HEK293 (cell line): ENCODE measurements at regions not wholly inside any gene's neighbourhood (a gene's known extent, or its start where the extent isn't known, plus 50 kb on each side); places are given as distances from the start of the nearest gene placed in this dataset.
A peak's percentile ranks its signal among the peaks of the same experiment; 100 is the strongest.

Source experiments
- CTCF ChIA-PET: fragments of 350-600 bp; formaldehyde crosslinking; extraction: SDS; loops from one replicate; lab custom pipeline; 2021; ENCODE audit warnings: antibody characterized with exemption; lab: Yijun Ruan, JAX
- POLR2A ChIA-PET: fragments of 300-600 bp; formaldehyde crosslinking; extraction: SDS; loops from one replicate; lab custom pipeline; 2020; ENCODE audit warnings: antibody characterized with exemption, inconsistent platforms; lab: Yijun Ruan, JAX
- H3K27ac ChIP-seq: fragments of 200-500 bp; sonication (Bioruptor generic); 2 replicates; pipeline ENCODE4 v1.5.1; 2014; ENCODE audit warnings: low read depth, low read length, control low read depth, inconsistent platforms; ENCODE audit errors: extremely low read depth
- H3K36me3 ChIP-seq, 2 experiments: fragments of 200-500 bp in 1 of 2; sonication (Bioruptor generic) in 1 of 2; 1 replicate in 1 of 2; 2 replicates in 1 of 2; pipeline ENCODE4 v1.5.1; 2014 to 2017; ENCODE audit warnings: inconsistent platforms in 2 of 2, low read length in 2 of 2; ENCODE audit not compliant: control insufficient read depth in 2 of 2, insufficient read depth in 1 of 2
- H3K4me1 ChIP-seq: fragments of 200-500 bp; sonication (Bioruptor generic); 2 replicates; pipeline ENCODE4 v1.5.1; 2014; ENCODE audit warnings: mild to moderate bottlenecking, low read length, inconsistent platforms; ENCODE audit not compliant: control insufficient read depth, insufficient read depth
- H3K4me3 ChIP-seq: 2 replicates; pipeline ENCODE4 v1.5.1; 2011; ENCODE audit warnings: low read depth, mild to moderate bottlenecking, control low read depth, low read length, moderate library complexity
- H3K9me3 ChIP-seq: fragments of 200-500 bp; sonication (Bioruptor generic); 2 replicates; pipeline ENCODE4 v1.5.1; 2014; ENCODE audit warnings: low read depth, low read length, inconsistent platforms; ENCODE audit not compliant: control insufficient read depth, insufficient read depth
- AEBP2 ChIP-seq: fragments of 450-650 bp; formaldehyde crosslinking; IDR thresholded peaks from 2 replicates; pipeline ENCODE4 v1.5.1; 2016; ENCODE audit warnings: missing biosample characterization, missing genetic modification characterization, borderline replicate concordance
- EGR2 ChIP-seq: fragments of 450-650 bp; formaldehyde crosslinking; IDR thresholded peaks from 2 replicates; pipeline ENCODE4 v1.5.1; 2016; ENCODE audit warnings: low read depth, missing biosample characterization, missing genetic modification characterization
- KLF9 ChIP-seq: fragments of 450-650 bp; formaldehyde crosslinking; IDR thresholded peaks from 2 replicates; pipeline ENCODE4 v1.5.1; 2016; ENCODE audit warnings: missing biosample characterization, missing genetic modification characterization, low read depth
- OSR2 ChIP-seq: fragments of 450-650 bp; formaldehyde crosslinking; IDR thresholded peaks from 2 replicates; pipeline ENCODE4 v1.5.1; 2016; ENCODE audit warnings: missing biosample characterization, missing genetic modification characterization
- OVOL3 ChIP-seq: fragments of 450-650 bp; formaldehyde crosslinking; IDR thresholded peaks from 2 replicates; pipeline ENCODE4 v1.5.1; 2016; ENCODE audit warnings: missing biosample characterization, missing genetic modification characterization
- SCRT2 ChIP-seq: fragments of 450-650 bp; formaldehyde crosslinking; IDR thresholded peaks from 2 replicates; pipeline ENCODE4 v1.5.1; 2016; ENCODE audit warnings: missing biosample characterization, missing genetic modification characterization
- SETDB1 ChIP-seq: IDR thresholded peaks from one replicate; pipeline ENCODE4 v1.6.1; 2017; ENCODE audit warnings: mild to moderate bottlenecking, low read length, moderate library complexity, mixed read lengths; ENCODE audit not compliant: insufficient read length
- TCF7L2 ChIP-seq: IDR thresholded peaks from 2 replicates; pipeline ENCODE4 v1.6.1; 2011; ENCODE audit warnings: low read depth, mild to moderate bottlenecking, inconsistent platforms, low read length, moderate library complexity, borderline replicate concordance
- ZBTB1 ChIP-seq: fragments of 450-650 bp; formaldehyde crosslinking; IDR thresholded peaks from 2 replicates; pipeline ENCODE4 v1.5.1; 2016; ENCODE audit warnings: missing biosample characterization, missing genetic modification characterization
- ZBTB11 ChIP-seq: fragments of 450-650 bp; formaldehyde crosslinking; conservative IDR thresholded peaks from 2 replicates; pipeline ENCODE4 v1.5.1; 2016; ENCODE audit warnings: low read depth, missing biosample characterization, missing genetic modification characterization
- ZNF155 ChIP-seq: fragments of 450-650 bp; formaldehyde crosslinking; IDR thresholded peaks from 2 replicates; pipeline ENCODE4 v1.5.1; 2016; ENCODE audit warnings: missing biosample characterization, missing genetic modification characterization
- ZNF211 ChIP-seq: fragments of 450-650 bp; formaldehyde crosslinking; IDR thresholded peaks from 2 replicates; pipeline ENCODE4 v1.5.1; 2016; ENCODE audit warnings: low read depth, missing biosample characterization, missing genetic modification characterization
- ZNF266 ChIP-seq: fragments of 450-650 bp; formaldehyde crosslinking; IDR thresholded peaks from 2 replicates; pipeline ENCODE4 v1.5.1; 2016; ENCODE audit warnings: missing biosample characterization, missing genetic modification characterization, low read depth
- ZNF350 ChIP-seq: fragments of 450-650 bp; formaldehyde crosslinking; IDR thresholded peaks from 2 replicates; pipeline ENCODE4 v1.5.0; 2017; ENCODE audit warnings: missing biosample characterization, mild to moderate bottlenecking, missing genetic modification characterization
- ZNF510 ChIP-seq: fragments of 450-650 bp; formaldehyde crosslinking; IDR thresholded peaks from 2 replicates; pipeline ENCODE4 v1.5.1; 2018; ENCODE audit warnings: mild to moderate bottlenecking, missing genetic modification characterization, missing biosample characterization; ENCODE audit not compliant: insufficient replicate concordance
- ZNF530 ChIP-seq: fragments of 450-650 bp; formaldehyde crosslinking; IDR thresholded peaks from 2 replicates; pipeline ENCODE4 v1.5.1; 2016; ENCODE audit warnings: low read depth, missing biosample characterization, missing genetic modification characterization
- ZNF549 ChIP-seq: fragments of 450-650 bp; IDR thresholded peaks from 2 replicates; pipeline ENCODE4 v1.5.1; 2018; ENCODE audit warnings: missing biosample characterization, missing genetic modification characterization, mild to moderate bottlenecking, inconsistent platforms, moderate library complexity
- ZNF561 ChIP-seq: fragments of 450-650 bp; IDR thresholded peaks from 2 replicates; pipeline ENCODE4 v1.5.1; 2018; ENCODE audit warnings: missing biosample characterization, missing genetic modification characterization, borderline replicate concordance
- ZNF621 ChIP-seq: fragments of 450-650 bp; formaldehyde crosslinking; IDR thresholded peaks from 2 replicates; pipeline ENCODE4 v1.5.1; 2017; ENCODE audit warnings: missing biosample characterization, missing genetic modification characterization
- ZNF624 ChIP-seq: fragments of 450-650 bp; formaldehyde crosslinking; IDR thresholded peaks from 2 replicates; pipeline ENCODE4 v1.5.1; 2017; ENCODE audit warnings: missing biosample characterization, missing genetic modification characterization
- ZNF645 ChIP-seq: fragments of 450-650 bp; formaldehyde crosslinking; IDR thresholded peaks from 2 replicates; pipeline ENCODE4; 2016; ENCODE audit warnings: missing biosample characterization, missing genetic modification characterization
- ZNF660 ChIP-seq: fragments of 450-650 bp; IDR thresholded peaks from 2 replicates; pipeline ENCODE4 v1.5.1; 2018; ENCODE audit warnings: missing biosample characterization, mild to moderate bottlenecking, missing genetic modification characterization
- ZNF677 ChIP-seq: fragments of 450-650 bp; IDR thresholded peaks from 2 replicates; pipeline ENCODE4 v1.5.0; 2018; ENCODE audit warnings: missing biosample characterization, mild to moderate bottlenecking, missing genetic modification characterization, moderate library complexity
- ZNF830 ChIP-seq: fragments of 450-650 bp; IDR thresholded peaks from 2 replicates; pipeline ENCODE4 v1.5.0; 2018; ENCODE audit warnings: missing biosample characterization, missing genetic modification characterization, low read depth, mild to moderate bottlenecking, moderate library complexity
- ZSCAN16 ChIP-seq: fragments of 450-650 bp; formaldehyde crosslinking; IDR thresholded peaks from 2 replicates; pipeline ENCODE4 v1.5.1; 2016; ENCODE audit warnings: missing biosample characterization, missing genetic modification characterization
- TF ChIP-seq, protein P1 (sequence below): fragments of 450-650 bp; formaldehyde crosslinking; IDR thresholded peaks from 2 replicates; pipeline ENCODE4 v1.5.1; 2016; ENCODE audit warnings: missing biosample characterization, missing genetic modification characterization
- TF ChIP-seq, protein P2 (sequence below): fragments of 450-650 bp; formaldehyde crosslinking; IDR thresholded peaks from 2 replicates; pipeline ENCODE4 v1.5.0; 2017; ENCODE audit warnings: missing biosample characterization, missing genetic modification characterization, borderline replicate concordance

DNA sequence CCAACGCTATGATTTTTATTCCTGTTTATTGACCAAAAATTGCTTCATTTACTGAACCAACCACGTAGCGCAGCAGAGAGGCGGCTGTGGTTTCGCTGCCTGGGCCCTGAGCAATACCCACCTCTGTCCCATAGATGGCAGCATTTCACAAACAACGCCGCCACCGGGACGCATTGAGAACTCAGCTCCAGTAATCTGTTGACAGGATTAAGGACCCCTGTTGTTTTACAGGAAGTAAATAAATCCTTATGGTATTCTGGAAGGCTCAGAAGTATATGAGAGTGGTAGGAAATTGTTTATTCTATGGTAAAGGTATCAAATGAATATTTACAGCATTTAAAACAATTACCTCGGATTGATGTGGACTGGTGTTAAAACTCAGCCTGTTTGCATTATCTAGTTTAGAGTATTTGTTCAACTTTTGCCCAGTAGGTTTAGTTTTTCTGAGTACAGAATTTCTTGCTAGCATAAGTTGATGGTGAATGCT lies 547.9 kb upstream of the SLC35B3 start:
- POLR2A ChIA-PET: no interaction called here
- Histone ChIP-seq H3K27ac (no peak overlapping the region), H3K36me3 (no peaks in the 10 kb centered on the region), H3K4me1 (peaks cover 3% of the 10 kb centered on the region), H3K9me3 (no peaks in the 10 kb centered on the region), H3K4me3 (no peak overlapping the region)
- CTCF ChIA-PET: interaction anchor here (0.6 to 3.2 kb wide), 41 partner anchors 8 to 1451 kb away, joined by 3 to 19 read pairs (median 4); no protein-coding TSS in a partner anchor
- TF ChIP-seq ZSCAN16 (no peak), AEBP2 (tag by site-specific recombination) (no peak), ZBTB11 (tag by site-specific recombination) (no peak), KLF9 (tag by site-specific recombination) (no peak), ZNF677 (tag by site-specific recombination) (no peak), ZNF561 (tag by site-specific recombination) (no peak), ZNF211 (no peak), ZNF155 (tag by site-specific recombination) (no peak), ZNF624 (tag by site-specific recombination) (no peak), SETDB1 (no peak), ZNF645 (no peak), ZNF549 (tag by site-specific recombination) (no peak), ZNF830 (no peak), ZNF621 (tag by site-specific recombination) (no peak), ZNF660 (peak; percentile 60; the same call in 1 of the 2 replicates), ZNF266 (tag by site-specific recombination) (no peak), EGR2 (tag by site-specific recombination) (no peak), SCRT2 (tag by site-specific recombination) (peak; percentile 79), OVOL3 (tag by site-specific recombination) (no peak), ZNF350 (tag by site-specific recombination) (no peak), TCF7L2 (peak; percentile 66; the same call in 1 of the 2 replicates), OSR2 (tag by site-specific recombination) (no peak), ZBTB1 (tag by site-specific recombination) (no peak), ZNF510 (no peak), ZNF530 (tag by site-specific recombination) (no peak)
- TF ChIP-seq, protein P1, sequence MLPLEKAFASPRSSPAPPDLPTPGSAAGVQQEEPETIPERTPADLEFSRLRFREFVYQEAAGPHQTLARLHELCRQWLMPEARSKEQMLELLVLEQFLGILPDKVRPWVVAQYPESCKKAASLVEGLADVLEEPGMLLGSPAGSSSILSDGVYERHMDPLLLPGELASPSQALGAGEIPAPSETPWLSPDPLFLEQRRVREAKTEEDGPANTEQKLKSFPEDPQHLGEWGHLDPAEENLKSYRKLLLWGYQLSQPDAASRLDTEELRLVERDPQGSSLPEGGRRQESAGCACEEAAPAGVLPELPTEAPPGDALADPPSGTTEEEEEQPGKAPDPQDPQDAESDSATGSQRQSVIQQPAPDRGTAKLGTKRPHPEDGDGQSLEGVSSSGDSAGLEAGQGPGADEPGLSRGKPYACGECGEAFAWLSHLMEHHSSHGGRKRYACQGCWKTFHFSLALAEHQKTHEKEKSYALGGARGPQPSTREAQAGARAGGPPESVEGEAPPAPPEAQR (tag by site-specific recombination): no peak
- TF ChIP-seq, protein P2, sequence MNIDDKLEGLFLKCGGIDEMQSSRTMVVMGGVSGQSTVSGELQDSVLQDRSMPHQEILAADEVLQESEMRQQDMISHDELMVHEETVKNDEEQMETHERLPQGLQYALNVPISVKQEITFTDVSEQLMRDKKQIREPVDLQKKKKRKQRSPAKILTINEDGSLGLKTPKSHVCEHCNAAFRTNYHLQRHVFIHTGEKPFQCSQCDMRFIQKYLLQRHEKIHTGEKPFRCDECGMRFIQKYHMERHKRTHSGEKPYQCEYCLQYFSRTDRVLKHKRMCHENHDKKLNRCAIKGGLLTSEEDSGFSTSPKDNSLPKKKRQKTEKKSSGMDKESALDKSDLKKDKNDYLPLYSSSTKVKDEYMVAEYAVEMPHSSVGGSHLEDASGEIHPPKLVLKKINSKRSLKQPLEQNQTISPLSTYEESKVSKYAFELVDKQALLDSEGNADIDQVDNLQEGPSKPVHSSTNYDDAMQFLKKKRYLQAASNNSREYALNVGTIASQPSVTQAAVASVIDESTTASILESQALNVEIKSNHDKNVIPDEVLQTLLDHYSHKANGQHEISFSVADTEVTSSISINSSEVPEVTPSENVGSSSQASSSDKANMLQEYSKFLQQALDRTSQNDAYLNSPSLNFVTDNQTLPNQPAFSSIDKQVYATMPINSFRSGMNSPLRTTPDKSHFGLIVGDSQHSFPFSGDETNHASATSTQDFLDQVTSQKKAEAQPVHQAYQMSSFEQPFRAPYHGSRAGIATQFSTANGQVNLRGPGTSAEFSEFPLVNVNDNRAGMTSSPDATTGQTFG (tag by site-specific recombination): no peak
